Activated CD8-positive, alpha-beta memory T cell treated with anti-CD3 and anti-CD28 coated beads, Interleukin-2, amount 50 U/mL, for 1 hour (primary cell): ENCODE measurements at regions not wholly inside any gene's neighbourhood (a gene's known extent, or its start where the extent isn't known, plus 50 kb on each side); places are given as distances from the start of the nearest gene placed in this dataset.
"Not testable (repeated sequence)": the region's sequence is repeated elsewhere in the genome, so short reads cannot be mapped to it uniquely, and the experiment has no call there.

Experiments
- DNase-seq: peaks from one replicate; pipeline ENCODE4 v3.0.0-alpha.2; 2020; ENCODE audit errors: extremely low read depth

DNA sequence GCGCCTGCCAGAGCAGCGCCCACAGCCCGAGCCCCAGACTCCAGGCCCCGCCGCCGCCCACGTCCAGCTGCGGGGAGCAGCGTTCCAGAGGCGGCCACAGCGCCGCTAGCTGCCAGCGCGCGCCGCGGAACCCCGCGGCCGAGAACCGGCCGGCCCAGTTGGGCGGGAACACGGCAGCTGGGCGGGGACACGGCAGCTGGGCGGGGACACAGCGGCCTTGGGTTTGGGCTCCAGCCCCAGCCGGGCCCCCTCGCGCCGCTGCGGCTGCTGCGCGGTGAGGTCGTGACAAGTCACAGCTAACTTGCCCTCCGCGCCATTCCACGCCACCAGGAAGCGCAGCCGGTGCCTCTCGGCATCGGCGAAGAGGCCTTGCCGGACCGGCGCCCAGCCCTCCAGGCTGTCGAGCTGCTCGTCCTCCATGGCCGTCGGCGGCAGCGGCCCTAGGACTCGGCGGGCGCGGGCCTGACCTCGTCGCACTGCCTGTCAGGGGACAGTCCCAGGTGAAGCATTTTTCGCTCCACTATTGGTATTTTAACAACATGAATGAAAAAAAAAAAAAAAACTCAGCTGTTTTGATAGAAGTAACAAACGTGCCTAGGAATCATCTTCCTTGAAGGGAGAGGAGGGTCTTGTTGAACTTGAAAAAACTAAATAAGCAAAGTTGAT, 56.6 kb upstream of the GOLGA8N start:
- peak; percentile 1 for DNase-seq

DNA sequence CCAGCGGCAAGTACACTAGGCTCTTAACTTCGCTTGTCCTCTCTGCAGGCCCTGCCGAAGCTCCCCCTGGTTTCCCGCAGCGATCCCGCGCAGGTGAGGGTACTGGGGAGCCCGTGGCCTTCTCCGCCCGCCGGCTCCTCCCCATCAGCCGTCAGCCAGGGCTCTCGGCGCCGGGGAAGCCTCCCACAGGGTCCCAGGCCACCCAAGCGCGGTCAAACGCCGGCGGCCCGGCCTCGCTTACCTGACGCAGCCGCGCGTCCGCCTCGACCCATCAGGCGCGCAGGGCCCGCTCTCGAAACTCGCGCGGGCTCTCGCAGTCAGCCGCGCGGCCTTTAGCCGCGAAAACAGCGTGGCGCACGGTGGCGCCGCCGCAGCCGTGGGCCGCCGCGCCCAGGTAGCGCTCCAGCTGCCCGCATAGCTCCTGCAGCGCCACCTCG, 57.2 kb upstream of the GOLGA8N start:
- DNase-seq: not testable (repeated sequence)

DNA sequence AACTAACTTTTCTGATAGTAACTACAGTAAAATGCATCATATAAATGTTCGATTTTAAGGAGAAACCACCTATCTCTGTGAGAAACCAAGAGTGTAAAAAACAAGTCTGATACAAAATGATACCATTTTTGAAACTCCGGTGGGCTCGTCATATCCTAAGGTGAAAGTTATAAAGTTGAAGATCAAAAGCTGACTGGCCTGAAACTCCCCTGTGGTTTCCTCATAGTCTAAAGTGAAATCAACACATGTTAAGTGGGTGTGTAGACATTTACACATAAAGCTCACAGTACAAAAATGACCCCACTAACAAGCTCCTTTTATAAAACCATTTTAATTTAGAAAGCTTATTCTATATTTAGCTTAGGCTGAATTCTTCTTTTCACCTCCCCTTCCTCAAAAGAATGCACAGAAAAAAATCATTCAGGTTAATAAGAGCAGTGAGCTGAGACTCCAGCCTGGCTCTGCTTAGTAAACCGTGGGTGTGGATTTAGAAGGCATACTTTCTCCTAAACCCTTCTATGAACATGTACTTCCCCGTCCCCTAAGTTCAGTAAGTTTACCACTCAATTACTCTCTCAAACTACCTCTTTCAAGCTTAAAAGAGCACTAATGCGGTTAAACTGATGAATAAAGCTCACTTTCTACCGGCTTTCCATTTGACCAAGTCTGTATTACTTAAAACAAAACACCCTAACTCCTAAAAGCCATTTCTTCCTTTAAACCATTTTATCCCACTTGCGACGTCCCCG, 57.9 kb upstream of the GOLGA8N start:
- DNase-seq: not testable (repeated sequence)

DNA sequence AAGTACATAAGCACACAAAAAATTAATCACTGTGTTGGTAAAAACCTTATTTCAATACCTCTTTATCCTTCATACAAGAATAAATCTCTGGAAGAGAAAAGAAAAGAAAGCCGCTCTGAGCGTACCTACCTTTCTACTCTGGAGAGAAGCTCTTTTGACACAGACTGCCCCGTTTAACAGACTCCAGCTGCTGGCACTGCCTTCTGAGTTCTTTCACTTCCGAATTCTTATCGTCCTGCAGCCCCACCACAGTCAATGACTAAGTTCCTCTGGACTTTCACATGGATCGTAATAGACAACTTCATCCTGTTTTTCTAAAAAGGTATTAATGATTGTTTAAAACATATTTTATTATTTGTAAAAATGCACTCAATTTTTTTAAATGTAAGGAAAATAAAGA, 67.5 kb upstream of the GOLGA8O start:
- DNase-seq: not testable (repeated sequence)

DNA sequence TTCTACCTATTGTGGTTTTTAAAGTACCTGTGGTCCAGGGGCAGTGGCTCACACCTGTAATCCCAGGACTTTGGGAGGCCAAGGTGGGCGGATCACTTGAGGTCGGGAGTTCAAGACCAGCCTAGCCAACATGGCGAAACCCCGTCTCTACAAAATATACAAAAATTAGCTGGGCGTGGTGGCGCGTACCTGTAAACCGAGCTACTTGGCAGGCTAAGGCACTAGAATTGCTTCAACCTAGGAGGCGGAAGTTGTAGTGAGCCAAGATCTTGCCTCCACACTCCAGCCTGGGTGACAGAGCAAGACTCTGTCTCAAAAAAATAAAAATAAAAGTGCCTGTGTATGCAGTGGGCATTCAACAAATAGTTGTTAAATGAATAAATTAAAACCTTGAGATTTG, 67.0 kb upstream of the GOLGA8O start:
- DNase-seq: not testable (repeated sequence)

DNA sequence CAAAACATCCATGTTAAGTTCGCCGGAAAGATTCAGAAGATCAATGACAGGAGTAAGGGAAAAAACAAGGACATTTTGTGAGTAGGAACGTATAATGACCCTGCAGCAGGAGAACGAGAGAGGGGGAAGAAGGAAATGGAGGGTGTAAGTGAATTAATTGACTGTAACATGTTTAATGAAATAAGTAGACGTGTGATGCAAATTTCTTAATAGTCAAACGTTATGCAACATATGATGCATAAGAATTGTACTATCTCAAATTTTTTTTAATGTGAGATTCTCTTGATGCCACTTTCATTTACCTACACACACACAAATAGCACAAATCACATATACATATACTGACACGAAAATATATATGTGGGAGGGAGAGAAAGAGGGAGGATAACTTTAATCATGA, 63.5 kb upstream of the GOLGA8O start:
- DNase-seq: not testable (repeated sequence)

DNA sequence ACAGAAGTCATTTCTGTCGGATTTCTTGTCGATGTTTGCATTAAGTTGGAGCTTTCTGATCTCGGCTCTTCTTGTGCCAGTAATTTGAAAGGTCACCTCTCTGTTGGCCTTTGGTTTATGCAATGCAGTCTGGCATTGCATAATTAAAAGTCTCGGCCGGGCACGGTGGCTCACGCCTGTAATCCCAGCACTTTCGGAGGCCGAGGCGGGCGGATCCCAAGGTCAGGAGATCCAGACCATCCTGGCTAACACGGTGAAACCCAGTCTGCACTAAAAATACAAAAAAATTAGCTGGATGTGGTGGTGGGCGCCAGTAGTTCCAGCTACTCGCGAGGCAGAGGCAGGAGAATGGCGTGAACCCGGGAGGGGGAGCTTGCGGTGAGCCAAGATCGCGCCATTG, 62.6 kb upstream of the GOLGA8O start:
- not testable (repeated sequence) for DNase-seq

DNA sequence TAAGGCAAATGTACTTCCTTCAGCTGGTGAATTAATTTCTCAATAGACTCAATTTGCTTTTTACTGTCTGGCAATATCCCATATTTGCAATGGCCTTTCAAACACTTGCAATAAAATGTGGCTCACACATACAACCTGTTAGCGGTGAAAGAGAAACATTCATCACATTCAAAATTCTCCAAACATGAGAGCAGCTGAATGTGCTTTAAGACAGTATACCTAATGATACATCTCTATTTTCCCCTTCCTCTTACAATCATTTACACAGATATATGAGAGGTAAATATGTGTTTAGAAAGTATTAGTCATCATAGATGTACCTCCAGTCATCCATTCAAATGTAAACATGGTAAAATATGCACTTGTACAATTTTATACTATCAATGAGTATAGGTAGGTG, 61.5 kb upstream of the GOLGA8O start:
- DNase-seq: not testable (repeated sequence)

DNA sequence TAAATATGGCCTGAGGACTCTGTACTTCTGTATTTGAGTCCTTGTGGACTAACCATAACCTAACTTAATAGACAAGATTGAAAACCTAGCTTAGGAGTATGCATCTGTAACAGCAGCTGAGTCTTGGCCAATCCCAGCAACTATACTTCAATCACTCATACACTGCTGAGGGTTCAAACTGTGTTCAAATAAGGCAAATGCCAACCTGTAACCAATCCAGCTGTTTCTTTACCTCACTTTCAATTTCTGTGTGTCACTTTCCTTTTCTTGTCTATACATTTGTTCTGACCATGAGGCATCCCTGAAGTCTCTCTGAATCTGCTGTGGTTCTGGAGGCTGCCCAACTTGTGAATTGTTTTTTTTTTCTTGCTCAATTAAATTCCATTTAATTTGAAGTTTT, 57.9 kb upstream of the GOLGA8O start:
- not testable (repeated sequence) for DNase-seq

DNA sequence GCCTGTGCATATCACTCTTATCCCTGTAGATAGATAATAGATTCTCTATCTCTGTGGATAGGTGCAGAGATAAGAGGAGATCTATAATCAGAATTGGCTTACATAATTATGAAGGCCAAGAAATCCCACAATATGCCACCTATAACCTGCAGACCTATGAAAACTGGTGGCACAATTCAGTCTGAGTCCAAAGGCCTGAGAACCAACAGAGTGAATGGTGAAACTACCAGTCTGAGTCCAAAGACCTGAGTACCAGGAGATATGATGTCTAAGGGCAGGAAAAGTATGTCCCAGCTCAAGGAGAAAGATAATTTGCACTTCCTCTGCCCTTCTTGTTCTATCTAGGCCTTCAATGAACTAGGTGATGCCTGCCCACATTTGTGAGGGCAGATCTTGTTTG, 54.6 kb upstream of the GOLGA8O start:
- not testable (repeated sequence) for DNase-seq

DNA sequence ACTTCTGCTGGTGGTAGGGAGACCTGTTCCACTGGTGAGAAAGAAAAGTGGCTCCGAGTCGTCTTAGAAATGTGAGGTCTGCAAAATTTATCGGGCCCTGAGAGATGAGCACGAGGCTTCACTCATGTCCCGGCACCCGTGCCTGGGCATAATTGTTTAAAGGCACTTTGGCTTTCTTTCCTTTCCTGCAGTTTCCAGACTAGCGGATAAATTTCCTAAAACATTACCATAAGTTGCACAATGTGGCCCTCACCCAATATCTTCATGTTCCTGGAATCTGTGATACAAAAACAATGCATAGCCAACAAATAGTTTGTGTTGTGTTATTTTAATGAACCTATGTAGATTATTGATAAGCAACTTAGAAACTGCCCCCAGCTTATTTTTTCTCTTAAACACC, 52.6 kb upstream of the GOLGA8O start:
- not testable (repeated sequence) for DNase-seq

DNA sequence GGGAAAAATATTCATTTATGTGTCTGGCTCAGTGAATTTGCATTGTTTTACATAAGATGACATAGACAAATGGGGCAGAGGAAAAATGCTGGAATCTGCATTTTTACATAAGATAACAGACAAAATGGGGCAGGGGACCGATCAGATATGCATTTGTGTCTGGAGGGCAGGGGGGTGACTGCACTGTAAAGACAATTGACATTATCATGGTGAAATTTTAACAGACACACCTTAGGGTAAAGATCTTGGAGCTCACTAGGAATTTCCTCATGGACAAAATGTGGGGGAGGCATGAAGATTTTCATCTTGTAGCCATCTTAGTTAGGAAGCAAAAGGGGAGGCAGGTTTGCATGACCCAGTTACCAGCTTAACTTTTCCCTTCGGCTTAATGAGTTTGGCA, 51.4 kb upstream of the GOLGA8O start:
- DNase-seq: not testable (repeated sequence)

DNA sequence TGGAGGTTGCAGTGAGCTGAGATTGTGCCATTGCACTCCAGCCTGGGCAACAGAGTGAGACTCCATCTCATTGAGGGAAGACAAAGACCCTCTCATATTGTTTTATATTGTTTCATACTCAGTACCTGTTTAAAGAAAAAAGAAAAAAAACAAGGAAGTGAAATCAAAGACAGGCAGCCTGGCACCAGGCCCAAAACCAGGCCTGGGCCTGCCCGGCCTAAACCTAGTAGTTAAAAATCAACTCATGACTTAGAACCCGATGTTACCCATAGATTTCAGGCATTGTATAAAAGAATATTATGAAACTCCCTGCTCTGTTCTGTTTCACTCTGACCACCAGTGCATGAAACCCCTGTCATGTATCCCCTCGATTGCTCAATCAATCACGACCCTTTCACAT, 50.2 kb upstream of the GOLGA8O start:
- not testable (repeated sequence) for DNase-seq
